SK-N-MC (cell line): ENCODE measurements at regions not wholly inside any gene's neighbourhood (a gene's known extent, or its start where the extent isn't known, plus 50 kb on each side); places are given as distances from the start of the nearest gene placed in this dataset.

Source experiments
- EZH2 ChIP-seq: fragments of 200-600 bp; sonication (generic); IDR thresholded peaks from one replicate; pipeline ENCODE4 v1.6.1; 2017; ENCODE audit warnings: antibody characterized with exemption
- FOXP2 ChIP-seq: optimal IDR thresholded peaks from 2 replicates; pipeline ENCODE3; 2011; ENCODE audit warnings: mild to moderate bottlenecking, moderate library complexity; ENCODE audit not compliant: insufficient read depth; ENCODE audit errors: extremely low read length, control extremely low read depth
- POLR2AphosphoS5 ChIP-seq: IDR thresholded peaks from 2 replicates; pipeline ENCODE4 v1.6.1; 2012; ENCODE audit warnings: mild to moderate bottlenecking, low read depth, low read length, borderline replicate concordance

- TF ChIP-seq EZH2 = no peak
- TF ChIP-seq FOXP2 = no peak
- TF ChIP-seq POLR2AphosphoS5 = no peak
Measured at GRCh38 chr6:91023529-91023928, 436.7 kb upstream of the MAP3K7 start.
